ENCODE measurements at regions not wholly inside any gene's neighbourhood (a gene's known extent, or its start where the extent isn't known, plus 50 kb on each side); places are given as distances from the start of the nearest gene placed in this dataset.

DNA sequence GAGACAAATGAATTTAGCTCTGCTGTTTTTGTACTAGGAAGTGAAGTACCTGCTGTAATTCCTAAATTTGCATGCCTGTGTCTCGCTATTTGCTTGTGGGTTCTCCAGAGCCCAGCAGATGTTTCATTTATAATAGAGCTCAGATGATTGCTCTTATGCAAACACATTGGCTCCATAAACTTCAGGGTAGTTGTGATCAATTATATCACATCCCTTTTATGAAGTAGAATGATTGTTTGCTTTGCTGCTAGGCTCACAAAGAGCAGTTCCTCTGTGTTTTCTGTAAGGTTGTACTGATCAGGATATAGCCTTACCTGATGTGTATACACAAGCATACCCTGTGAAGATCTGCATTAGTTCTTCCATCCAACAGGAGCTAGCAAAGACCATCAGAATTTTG, 64.1 kb downstream of the C11orf87 start:
- Histone ChIP-seq H3K27me3 (replicated peaks in 1 of 2; ENCODE audit: control insufficient read depth in 2 of 2, insufficient read depth in 2 of 2, low read length in 1 of 2) (no peaks in the 10 kb centered on the region), H3K36me3 (ENCODE audit: control insufficient read depth in 2 of 2, insufficient read depth in 2 of 2, low read length in 1 of 2) (no peaks in the 10 kb centered on the region), H3K4me1 (ENCODE audit: control insufficient read depth, insufficient read depth, low read length) (no peaks in the 10 kb centered on the region), H3K27ac (ENCODE audit: control insufficient read depth, insufficient read depth) (no peak overlapping the region), H3K79me2 (ENCODE audit: control insufficient read depth, insufficient read depth, low read length) (no peaks in the 10 kb centered on the region), H2AFZ (ENCODE audit: control insufficient read depth, low read depth, low read length) (no peak overlapping the region), H3K9ac (ENCODE audit: control insufficient read depth, insufficient read depth, low read length) (no peak overlapping the region), H3K4me3 (no peak overlapping the region), H3K9me3 (replicated peaks; ENCODE audit: control insufficient read depth, insufficient read depth, low read length) (no peaks in the 10 kb centered on the region), H3K4me2 (ENCODE audit: control insufficient read depth, insufficient read depth) (no peak overlapping the region), H4K20me1 (ENCODE audit: control insufficient read depth, insufficient read depth) (no peaks in the 10 kb centered on the region)
- DNase-seq (ENCODE audit: low read depth, low spot score) (no peak), ATAC-seq (no peak), FAIRE-seq (no peak)
- 0% methylated on average over 1 of the region's 1 CpG for WGBS (ENCODE audit: insufficient coverage, insufficient replicate concordance, low lambda C conversion rate, missing lambda C conversion rate)
- intact Hi-C loops (cut with micrococcal nuclease; ENCODE audit: unreplicated experiment) (no loop called here), in situ Hi-C loops (cut with MboI) (no loop called here)
- no TSS peak for BruUV-seq (replicated peaks)
- TF ChIP-seq, protein P1, sequence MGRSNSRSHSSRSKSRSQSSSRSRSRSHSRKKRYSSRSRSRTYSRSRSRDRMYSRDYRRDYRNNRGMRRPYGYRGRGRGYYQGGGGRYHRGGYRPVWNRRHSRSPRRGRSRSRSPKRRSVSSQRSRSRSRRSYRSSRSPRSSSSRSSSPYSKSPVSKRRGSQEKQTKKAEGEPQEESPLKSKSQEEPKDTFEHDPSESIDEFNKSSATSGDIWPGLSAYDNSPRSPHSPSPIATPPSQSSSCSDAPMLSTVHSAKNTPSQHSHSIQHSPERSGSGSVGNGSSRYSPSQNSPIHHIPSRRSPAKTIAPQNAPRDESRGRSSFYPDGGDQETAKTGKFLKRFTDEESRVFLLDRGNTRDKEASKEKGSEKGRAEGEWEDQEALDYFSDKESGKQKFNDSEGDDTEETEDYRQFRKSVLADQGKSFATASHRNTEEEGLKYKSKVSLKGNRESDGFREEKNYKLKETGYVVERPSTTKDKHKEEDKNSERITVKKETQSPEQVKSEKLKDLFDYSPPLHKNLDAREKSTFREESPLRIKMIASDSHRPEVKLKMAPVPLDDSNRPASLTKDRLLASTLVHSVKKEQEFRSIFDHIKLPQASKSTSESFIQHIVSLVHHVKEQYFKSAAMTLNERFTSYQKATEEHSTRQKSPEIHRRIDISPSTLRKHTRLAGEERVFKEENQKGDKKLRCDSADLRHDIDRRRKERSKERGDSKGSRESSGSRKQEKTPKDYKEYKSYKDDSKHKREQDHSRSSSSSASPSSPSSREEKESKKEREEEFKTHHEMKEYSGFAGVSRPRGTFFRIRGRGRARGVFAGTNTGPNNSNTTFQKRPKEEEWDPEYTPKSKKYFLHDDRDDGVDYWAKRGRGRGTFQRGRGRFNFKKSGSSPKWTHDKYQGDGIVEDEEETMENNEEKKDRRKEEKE (IDR thresholded peaks at IDR 0.05) = no peak
- no peak for TF ChIP-seq RCOR1 (conservative IDR thresholded peaks at IDR 0.05; ENCODE audit: low read depth, low read length)
- no peak for TF ChIP-seq EGR1 (IDR thresholded peaks at IDR 0.05; ENCODE audit: borderline replicate concordance in 1 of 2, low read depth in 2 of 2, low read length in 2 of 2)
- TF ChIP-seq POLR2AphosphoS2 (IDR thresholded peaks at IDR 0.05; ENCODE audit: low read depth, low read length) = no peak
- ChIA-PET SMC1A (ENCODE audit: uncharacterized antibody, unreplicated experiment) (no interaction called here), CTCF (no interaction called here), RAD21 (ENCODE audit: unreplicated experiment) (no interaction called here), POLR2A (no interaction called here)

DNA sequence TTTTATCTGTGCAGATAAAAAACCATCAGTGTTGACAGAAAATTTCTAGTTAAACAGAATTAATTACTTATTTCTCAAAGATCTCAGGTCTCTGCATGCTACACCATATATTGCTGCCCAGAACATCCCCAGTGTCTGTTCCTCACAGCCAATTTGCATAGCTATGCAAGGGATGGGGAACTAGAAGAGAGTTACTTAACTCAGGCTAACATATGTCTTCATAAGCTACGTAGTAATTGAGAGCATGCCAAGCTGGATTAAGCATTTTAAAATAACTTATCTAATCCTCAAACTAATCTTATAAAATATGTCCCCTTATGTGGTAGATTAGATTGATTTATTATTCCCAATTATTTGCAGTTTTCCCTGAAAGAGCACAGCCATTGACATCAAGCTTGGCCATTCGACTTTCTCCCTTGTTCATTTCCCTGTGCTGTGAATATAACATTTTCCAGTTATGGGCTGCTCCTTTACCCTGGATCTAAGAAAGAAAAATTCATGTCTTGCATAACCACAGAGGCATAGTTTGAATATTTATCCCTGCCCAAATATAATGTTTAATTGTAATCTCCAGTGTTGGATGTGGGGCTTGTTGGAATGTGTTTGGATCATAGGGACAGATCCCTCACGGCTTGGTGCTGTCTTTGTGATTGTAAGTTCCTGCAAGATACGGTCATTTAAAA, 69.1 kb downstream of the C11orf87 start:
- ATAC-seq = no peak
- no peak overlapping the region for H3K4me2 ChIP-seq (ENCODE audit: control insufficient read depth, insufficient read depth)
- 7% methylated on average over 4 of the region's 4 CpGs for WGBS (ENCODE audit: insufficient coverage, insufficient replicate concordance, low lambda C conversion rate, missing lambda C conversion rate)
- no peak for TF ChIP-seq NFIC (IDR thresholded peaks at IDR 0.05; ENCODE audit: low read depth, low read length)
- no peak for TF ChIP-seq SMAD5 (IDR thresholded peaks at IDR 0.05; ENCODE audit: low read depth)
- TF ChIP-seq, protein P2, sequence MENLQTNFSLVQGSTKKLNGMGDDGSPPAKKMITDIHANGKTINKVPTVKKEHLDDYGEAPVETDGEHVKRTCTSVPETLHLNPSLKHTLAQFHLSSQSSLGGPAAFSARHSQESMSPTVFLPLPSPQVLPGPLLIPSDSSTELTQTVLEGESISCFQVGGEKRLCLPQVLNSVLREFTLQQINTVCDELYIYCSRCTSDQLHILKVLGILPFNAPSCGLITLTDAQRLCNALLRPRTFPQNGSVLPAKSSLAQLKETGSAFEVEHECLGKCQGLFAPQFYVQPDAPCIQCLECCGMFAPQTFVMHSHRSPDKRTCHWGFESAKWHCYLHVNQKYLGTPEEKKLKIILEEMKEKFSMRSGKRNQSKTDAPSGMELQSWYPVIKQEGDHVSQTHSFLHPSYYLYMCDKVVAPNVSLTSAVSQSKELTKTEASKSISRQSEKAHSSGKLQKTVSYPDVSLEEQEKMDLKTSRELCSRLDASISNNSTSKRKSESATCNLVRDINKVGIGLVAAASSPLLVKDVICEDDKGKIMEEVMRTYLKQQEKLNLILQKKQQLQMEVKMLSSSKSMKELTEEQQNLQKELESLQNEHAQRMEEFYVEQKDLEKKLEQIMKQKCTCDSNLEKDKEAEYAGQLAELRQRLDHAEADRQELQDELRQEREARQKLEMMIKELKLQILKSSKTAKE (IDR thresholded peaks at IDR 0.05; ENCODE audit: low read depth, poor library complexity, severe bottlenecking) = no peak
- no peak for TF ChIP-seq MYC (IDR thresholded peaks at IDR 0.05; ENCODE audit: insufficient read depth, insufficient read length, insufficient replicate concordance, low read length, severe bottlenecking)
- no peak for TF ChIP-seq JUNB (IDR thresholded peaks at IDR 0.05)
- no peak for TF ChIP-seq MEF2A (IDR thresholded peaks at IDR 0.05; ENCODE audit: insufficient read depth, low read depth, low read length)
- no peak for TF ChIP-seq SPI1 (IDR thresholded peaks at IDR 0.05; ENCODE audit: borderline replicate concordance, insufficient read depth, low read depth, low read length)
- no peak for TF ChIP-seq SRF (IDR thresholded peaks at IDR 0.05; ENCODE audit: low read depth in 2 of 2, low read length in 2 of 2)

More for the DNA sequence above, 69.1 kb downstream of the C11orf87 start:
- H2AFZ ChIP-seq (ENCODE audit: control insufficient read depth, low read depth, low read length) = no peak overlapping the region
- no peaks in the 10 kb centered on the region for H3K36me3 ChIP-seq (ENCODE audit: control insufficient read depth in 2 of 2, insufficient read depth in 2 of 2, low read length in 1 of 2)
- no peaks in the 10 kb centered on the region for H3K79me2 ChIP-seq (ENCODE audit: control insufficient read depth, insufficient read depth, low read length)
- no TSS peak for BruUV-seq (replicated peaks)
- no peaks in the 10 kb centered on the region for H3K9me3 ChIP-seq (replicated peaks; ENCODE audit: control insufficient read depth, insufficient read depth, low read length)
- DNase-seq (ENCODE audit: low read depth, low spot score) (no peak), FAIRE-seq (no peak)
- no peaks in the 10 kb centered on the region for H3K27me3 ChIP-seq (replicated peaks in 1 of 2; ENCODE audit: control insufficient read depth in 2 of 2, insufficient read depth in 2 of 2, low read length in 1 of 2)
- CTCF ChIA-PET = no interaction called here
- no peak overlapping the region for H3K27ac ChIP-seq (ENCODE audit: control insufficient read depth, insufficient read depth)
- POLR2A ChIA-PET = no interaction called here
- in situ Hi-C loops (cut with MboI) (no loop called here), intact Hi-C loops (cut with micrococcal nuclease; ENCODE audit: unreplicated experiment) (no loop called here)
- no peaks in the 10 kb centered on the region for H3K4me1 ChIP-seq (ENCODE audit: control insufficient read depth, insufficient read depth, low read length)
- H4K20me1 ChIP-seq (ENCODE audit: control insufficient read depth, insufficient read depth) = no peaks in the 10 kb centered on the region
- no peak overlapping the region for H3K4me3 ChIP-seq
- H3K9ac ChIP-seq (ENCODE audit: control insufficient read depth, insufficient read depth, low read length) = no peak overlapping the region
- SMC1A ChIA-PET (ENCODE audit: uncharacterized antibody, unreplicated experiment) = no interaction called here
- RAD21 ChIA-PET (ENCODE audit: unreplicated experiment) = no interaction called here
